K562 (cell line): ENCODE measurements at regions not wholly inside any gene's neighbourhood (a gene's known extent, or its start where the extent isn't known, plus 50 kb on each side); places are given as distances from the start of the nearest gene placed in this dataset.
"Not testable (repeated sequence)": the region's sequence is repeated elsewhere in the genome, so short reads cannot be mapped to it uniquely, and the experiment has no call there.

Source experiments
- ATAC-seq: fragments of 200-7000 bp; cut with Tn5 transposase; 3 replicates; pipeline ENCODE4 v1.9.1; 2020; ENCODE audit warnings: moderate library complexity
- BruUV-seq: library from RNA; stranded (reverse); fragments of 400-500 nt; replicated peaks from 2 replicates; lab custom pipeline; 2021; lab: Mats Ljungman, UMichigan
- CTCF ChIA-PET: fragments of 300-600 bp; formaldehyde crosslinking; extraction: SDS; loops from one replicate; lab custom pipeline; 2021; ENCODE audit warnings: low intra/inter-chr PET ratio; lab: Yijun Ruan, JAX
- POLR2A ChIA-PET: fragments of 300-600, 350-650 bp; sonication (Branson Sonifier 250); formaldehyde crosslinking; extraction: SDS; loops from one replicate; lab custom pipeline; 2021; ENCODE audit warnings: antibody characterized with exemption, inconsistent platforms; lab: Yijun Ruan, JAX
- DNase-seq, 4 experiments: peaks; one replicate each; pipeline versions ENCODE4 v3.0.0 to v3.0.0-alpha.2; 2011 to 2018; ENCODE audit warnings: low spot score in 3 of 4, mixed read lengths in 3 of 4; ENCODE audit errors: extremely low read depth in 1 of 4
- FAIRE-seq: peaks from 2 replicates; lab custom pipeline; 2011; peaks lifted over from hg19 to GRCh38; lab: Jason Lieb, UNC
- H2AFZ ChIP-seq: 2 replicates; pipeline ENCODE4 v1.6.0; 2011; ENCODE audit warnings: low read depth, low read length, control low read depth, inconsistent platforms
- H3K27ac ChIP-seq: fragments of 200-600 bp; 3 replicates; pipeline ENCODE4 v1.8.0; 2011; ENCODE audit warnings: low read depth, mild to moderate bottlenecking, control low read depth, inconsistent platforms, low read length, moderate library complexity, mixed read lengths; ENCODE audit errors: extremely low read depth
- H3K27me3 ChIP-seq, 2 experiments: fragments of 300-600 bp in 1 of 2; 2 replicates in 1 of 2; 3 replicates in 1 of 2; pipeline versions ENCODE4 v1.6.0 to v1.8.0; 2011; ENCODE audit warnings: inconsistent platforms in 2 of 2, low read length in 2 of 2, mild to moderate bottlenecking in 1 of 2, mixed read lengths in 1 of 2, moderate library complexity in 1 of 2; ENCODE audit not compliant: control insufficient read depth in 2 of 2, insufficient read depth in 2 of 2
- H3K36me3 ChIP-seq: fragments of 300-600 bp; 3 replicates; pipeline ENCODE4 v1.8.0; 2011; ENCODE audit warnings: mild to moderate bottlenecking, low read length, inconsistent platforms; ENCODE audit not compliant: control insufficient read depth, insufficient read depth
- H3K4me1 ChIP-seq, 2 experiments: fragments of 200-600 bp in 1 of 2; replicated peaks in 1 of 2; 2 replicates in 1 of 2; 3 replicates in 1 of 2; pipeline versions ENCODE4 v1.5.1 to v1.8.0; 2011; ENCODE audit warnings: inconsistent platforms in 2 of 2, low read length in 2 of 2, mild to moderate bottlenecking in 1 of 2, mixed read lengths in 1 of 2, moderate library complexity in 1 of 2; ENCODE audit not compliant: control insufficient read depth in 2 of 2, insufficient read depth in 2 of 2
- H3K4me2 ChIP-seq: 2 replicates; pipeline ENCODE4 v1.6.1; 2011; ENCODE audit warnings: low read length, control low read depth, inconsistent platforms, mixed read lengths; ENCODE audit not compliant: insufficient read depth
- H3K4me3 ChIP-seq: fragments of 200-600 bp; sonication (generic), shearing (Covaris generic); 2 replicates; pipeline ENCODE4 v1.5.1; 2016; ENCODE audit warnings: control low read depth, inconsistent platforms
- H3K79me2 ChIP-seq: fragments of 200-600 bp; 3 replicates; pipeline ENCODE4 v1.8.0; 2011; ENCODE audit warnings: low read length, inconsistent platforms; ENCODE audit not compliant: control insufficient read depth, insufficient read depth
- H3K9ac ChIP-seq, 2 experiments: 2 replicates each; pipeline versions ENCODE4 v1.6.0 to v1.6.1; 2011; ENCODE audit warnings: low read depth in 2 of 2, low read length in 2 of 2, control low read depth in 1 of 2, inconsistent platforms in 1 of 2, mild to moderate bottlenecking in 1 of 2, mixed read lengths in 1 of 2; ENCODE audit not compliant: insufficient read depth in 1 of 2
- H3K9me1 ChIP-seq: one replicate; pipeline ENCODE4 v1.6.0; 2011; ENCODE audit warnings: inconsistent platforms, mild to moderate bottlenecking, low read length, moderate library complexity; ENCODE audit not compliant: control insufficient read depth, insufficient read depth
- H3K9me3 ChIP-seq: replicated peaks from 2 replicates; pipeline ENCODE4 v1.5.1; 2011; ENCODE audit warnings: low read depth, low read length, inconsistent platforms; ENCODE audit not compliant: control insufficient read depth, insufficient read depth
- H4K20me1 ChIP-seq: replicated peaks from 2 replicates; pipeline ENCODE4 v1.6.1; 2011; ENCODE audit warnings: low read length, inconsistent platforms, mixed read lengths; ENCODE audit not compliant: control insufficient read depth, insufficient read depth
- CTCF ChIP-seq, 3 experiments: IDR thresholded peaks in 2 of 3; conservative IDR thresholded peaks in 1 of 3; 2 replicates each; pipeline ENCODE4 v1.5.1; 2011 to 2012; ENCODE audit warnings: low read length in 3 of 3, mild to moderate bottlenecking in 3 of 3, control low read depth in 2 of 3, improper control_type of control experiment in 1 of 3, inconsistent platforms in 1 of 3, low read depth in 1 of 3, mixed read lengths in 1 of 3, moderate library complexity in 1 of 3; ENCODE audit not compliant: insufficient read depth in 2 of 3
- DEAF1 ChIP-seq: fragments of 450-650 bp; formaldehyde crosslinking; IDR thresholded peaks from 2 replicates; pipeline ENCODE4 v1.4.0; 2020; ENCODE audit warnings: mild to moderate bottlenecking, moderate library complexity
- MNT ChIP-seq, 2 experiments: fragments of 450-650 bp; conservative IDR thresholded peaks; 2 replicates each; pipeline ENCODE4 v1.6.1; 2017; ENCODE audit warnings: mild to moderate bottlenecking in 2 of 2, moderate library complexity in 2 of 2
- RAD21 ChIP-seq, 2 experiments: fragments of 250-450 bp in 1 of 2; fragments of 450-650 bp in 1 of 2; sonication (Bioruptor Pico) in 1 of 2; formaldehyde crosslinking in 1 of 2; IDR thresholded peaks in 1 of 2; conservative IDR thresholded peaks in 1 of 2; 2 replicates each; pipeline versions ENCODE4 v1.4.0 to v1.8.0; 2020 to 2022; ENCODE audit warnings: mild to moderate bottlenecking in 2 of 2, moderate library complexity in 1 of 2
- REST ChIP-seq, 2 experiments: fragments of 450-650 bp; formaldehyde crosslinking in 1 of 2; IDR thresholded peaks; 2 replicates each; pipeline versions ENCODE4 v1.4.0 to v1.6.1; 2014 to 2020; ENCODE audit warnings: mild to moderate bottlenecking in 2 of 2, borderline replicate concordance in 1 of 2, low read depth in 1 of 2
- SMC3 ChIP-seq: conservative IDR thresholded peaks from 2 replicates; pipeline ENCODE4 v1.6.1; 2011; ENCODE audit warnings: low read depth, low read length, improper control_type of control experiment; ENCODE audit not compliant: insufficient read depth
- WGBS: fragments of 100-300 bp; shearing (Covaris generic); methylation state at CpG from one replicate; pipeline ENCODE4 v1.1.6; 2016; ENCODE audit warnings: low coverage, mixed read lengths; ENCODE audit not compliant: insufficient coverage; ENCODE audit errors: missing lambda C conversion rate; 5-methylcytosine and 5-hydroxymethylcytosine counted together
- in situ Hi-C: fragments of 300-500 bp; cut with MboI; formaldehyde crosslinking; loops from 4 replicates; pipeline ENCODE4 v1.15.0; 2018; ENCODE audit warnings: inconsistent platforms, mixed read lengths
- intact Hi-C: fragments of 100-400 bp; cut with micrococcal nuclease; formaldehyde crosslinking; loops from 2 replicates; pipeline ENCODE4 v1.14.2; 2022

- ATAC-seq; H3K9me3 ChIP-seq; H3K4me2 ChIP-seq; CTCF ChIA-PET; H3K9me1 ChIP-seq; H3K9ac ChIP-seq; POLR2A ChIA-PET; H3K27me3 ChIP-seq; H3K27ac ChIP-seq; H3K4me3 ChIP-seq; H4K20me1 ChIP-seq; H3K36me3 ChIP-seq; FAIRE-seq; BruUV-seq; H2AFZ ChIP-seq; in situ Hi-C loops; TF ChIP-seq REST (CRISPR knock-in tag; IDR thresholded peaks at IDR 0.05; ENCODE audit: low read depth): not testable (repeated sequence)
- TF ChIP-seq SMC3 (peak; percentile 36; the same call in 1 of the 2 replicates), RAD21 (CRISPR knock-in tag; conservative IDR thresholded peaks at IDR 0.05 in 1 of 2, IDR thresholded peaks at IDR 0.05 in 1 of 2) (peak; percentile 61 to 88), CTCF (IDR thresholded peaks at IDR 0.05 in 2 of 3, conservative IDR thresholded peaks at IDR 0.05 in 1 of 3; ENCODE audit: insufficient read depth in 2 of 3, low read depth in 1 of 3, low read length in 3 of 3) (peak; percentile 46 to 62 (median 52)), MNT (conservative IDR thresholded peaks at IDR 0.05) (0 out of 4 replicates have a peak, but pooled peaks of 1 of the 2 experiments have one; percentile 10), DEAF1 (CRISPR knock-in tag) (peak; percentile 58), REST (IDR thresholded peaks at IDR 0.05; ENCODE audit: borderline replicate concordance) (peak; percentile 54; the same call in 1 of the 2 replicates)
- 5% methylated on average over 6 of the region's 7 CpGs for WGBS
- peak in 1 of 4 experiments; percentile 69 for DNase-seq
- Histone ChIP-seq H3K4me1 (peaks cover 0 to 15% of the 10 kb centered on the region in 2 experiments; a peak in 2 of 5 replicates), H3K79me2 (peaks cover 16% of the 10 kb centered on the region)
- intact Hi-C loops: loop anchor here (10.0 kb wide), 3 partner anchors 77 to 297 kb away; no protein-coding TSS in a partner anchor
Observed at GRCh38 chr20:30581839-30582238, 675.6 kb upstream of the DEFB115 start.
